Lower leg skin (tissue), 3 donors: ENCODE measurements at regions not wholly inside any gene's neighbourhood (a gene's known extent, or its start where the extent isn't known, plus 50 kb on each side); places are given as distances from the start of the nearest gene placed in this dataset.

Source experiments
- POLR2A ChIP-seq, 2 donors: fragments of 450-650 bp; IDR thresholded peaks; one replicate each; pipeline ENCODE4 v1.6.1; 2016 to 2017; ENCODE audit warnings: antibody characterized with exemption in 2 of 2, mild to moderate bottlenecking in 1 of 2, moderate library complexity in 1 of 2
- TF ChIP-seq, protein P1 (sequence below), 3 donors: fragments of 450-650 bp; IDR thresholded peaks; one replicate each; pipeline ENCODE4 v1.5.1; 2016; ENCODE audit warnings: antibody characterized with exemption in 3 of 3, mild to moderate bottlenecking in 3 of 3, moderate library complexity in 2 of 3

DNA sequence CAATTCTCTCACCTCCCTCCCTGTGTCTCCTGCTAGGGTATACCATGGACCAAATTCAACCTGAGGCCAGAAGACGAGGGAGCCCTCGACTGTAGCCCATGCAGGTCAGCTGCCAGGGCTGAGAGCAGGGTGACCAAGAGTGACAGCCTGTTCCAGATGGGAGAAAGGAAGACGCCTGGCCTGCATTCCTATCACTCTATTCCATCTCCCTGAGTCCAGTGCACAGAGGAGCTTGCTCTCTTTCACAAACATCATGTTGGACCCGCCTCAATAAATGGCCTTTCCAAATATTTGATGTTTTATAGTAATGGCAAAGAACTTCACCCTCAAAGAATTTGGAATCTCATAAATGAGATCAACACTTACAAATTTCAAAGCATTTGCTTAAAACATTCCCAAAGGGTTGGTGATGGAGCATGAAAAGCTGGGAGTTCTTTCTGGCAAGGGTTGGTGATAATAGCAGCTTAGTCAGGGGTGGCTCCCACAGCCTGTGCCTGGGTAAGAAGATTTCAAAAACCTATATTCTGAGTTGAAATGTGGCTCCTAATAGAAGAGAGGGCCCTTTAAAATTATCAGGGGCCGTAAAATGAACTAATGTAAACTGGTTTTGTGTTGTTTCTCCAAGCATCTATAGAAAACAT lies 393.1 kb downstream of the EFNA5 start:
- TF ChIP-seq, protein P1, sequence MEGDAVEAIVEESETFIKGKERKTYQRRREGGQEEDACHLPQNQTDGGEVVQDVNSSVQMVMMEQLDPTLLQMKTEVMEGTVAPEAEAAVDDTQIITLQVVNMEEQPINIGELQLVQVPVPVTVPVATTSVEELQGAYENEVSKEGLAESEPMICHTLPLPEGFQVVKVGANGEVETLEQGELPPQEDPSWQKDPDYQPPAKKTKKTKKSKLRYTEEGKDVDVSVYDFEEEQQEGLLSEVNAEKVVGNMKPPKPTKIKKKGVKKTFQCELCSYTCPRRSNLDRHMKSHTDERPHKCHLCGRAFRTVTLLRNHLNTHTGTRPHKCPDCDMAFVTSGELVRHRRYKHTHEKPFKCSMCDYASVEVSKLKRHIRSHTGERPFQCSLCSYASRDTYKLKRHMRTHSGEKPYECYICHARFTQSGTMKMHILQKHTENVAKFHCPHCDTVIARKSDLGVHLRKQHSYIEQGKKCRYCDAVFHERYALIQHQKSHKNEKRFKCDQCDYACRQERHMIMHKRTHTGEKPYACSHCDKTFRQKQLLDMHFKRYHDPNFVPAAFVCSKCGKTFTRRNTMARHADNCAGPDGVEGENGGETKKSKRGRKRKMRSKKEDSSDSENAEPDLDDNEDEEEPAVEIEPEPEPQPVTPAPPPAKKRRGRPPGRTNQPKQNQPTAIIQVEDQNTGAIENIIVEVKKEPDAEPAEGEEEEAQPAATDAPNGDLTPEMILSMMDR (IDR thresholded peaks at IDR 0.05) = no peak
- no peak for TF ChIP-seq POLR2A (IDR thresholded peaks at IDR 0.05)
